Activated CD4-positive, alpha-beta T cell treated with anti-CD3 and anti-CD28 coated beads, Interleukin-2, amount 50 U/mL, for 48 hours (primary cell): ENCODE measurements at regions not wholly inside any gene's neighbourhood (a gene's known extent, or its start where the extent isn't known, plus 50 kb on each side); places are given as distances from the start of the nearest gene placed in this dataset.
"Not testable (repeated sequence)": the region's sequence is repeated elsewhere in the genome, so short reads cannot be mapped to it uniquely, and the experiment has no call there.

Source experiments
- DNase-seq, 2 experiments: peaks; one replicate each; pipeline ENCODE4 v3.0.0-alpha.2; 2020

DNA sequence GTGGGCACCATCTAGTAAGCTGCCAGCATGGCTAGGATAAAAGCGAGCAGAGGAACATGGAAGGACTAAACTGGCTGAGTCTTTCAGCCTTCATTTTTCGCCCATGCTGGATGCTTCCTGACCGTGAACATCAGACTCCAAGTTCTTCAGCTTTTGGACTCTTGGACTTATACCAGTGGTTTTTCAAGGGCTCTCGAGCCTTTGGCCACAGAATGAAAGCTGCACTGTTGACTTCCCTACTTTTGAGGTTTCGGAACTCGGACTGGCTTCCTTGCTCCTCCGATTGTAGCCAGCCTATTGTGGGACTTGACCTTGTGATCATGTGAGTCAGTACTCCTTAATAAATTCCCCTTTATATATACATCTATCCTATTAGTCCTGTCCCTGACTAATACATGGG lies 785.1 kb upstream of the SLITRK6 start:
- DNase-seq: no peak

DNA sequence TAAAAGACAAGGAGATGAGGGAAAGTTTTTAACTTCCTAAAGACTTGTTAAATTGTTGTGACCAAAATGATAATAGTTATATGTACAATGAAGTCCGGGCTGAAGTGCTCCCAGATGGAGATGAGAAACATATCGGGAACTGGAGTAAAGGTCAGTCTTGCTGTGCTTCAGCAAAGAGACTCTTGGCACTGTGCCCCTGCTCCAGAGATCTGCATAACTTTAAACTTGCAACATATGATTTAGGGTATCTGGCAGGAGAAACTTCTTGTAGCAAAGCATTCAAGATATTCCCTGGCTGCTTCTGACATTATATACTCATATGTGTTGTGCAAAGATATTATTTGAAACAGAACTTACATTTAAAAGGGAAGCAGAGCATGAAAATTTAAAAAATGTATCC lies 786.6 kb upstream of the SLITRK6 start:
- DNase-seq: no peak

DNA sequence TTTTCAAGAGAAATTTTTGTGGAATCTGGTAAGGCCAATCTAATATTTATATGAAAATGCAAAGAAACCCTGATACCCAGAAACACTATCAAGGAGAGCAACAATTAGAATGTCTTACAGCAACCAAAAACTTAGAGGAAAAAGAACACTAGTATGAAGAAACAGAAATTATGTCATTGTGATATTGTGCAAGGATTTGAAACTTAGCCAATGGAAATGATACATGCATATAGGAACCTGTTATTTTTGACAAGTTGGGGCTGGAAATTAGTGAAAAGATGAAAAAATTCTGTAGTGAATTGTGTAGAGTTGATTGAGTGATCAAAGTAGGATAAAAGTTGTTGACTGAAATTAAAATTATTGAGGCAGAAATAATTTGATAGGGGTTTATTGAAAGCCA lies 792.6 kb upstream of the SLITRK6 start:
- DNase-seq: no peak

DNA sequence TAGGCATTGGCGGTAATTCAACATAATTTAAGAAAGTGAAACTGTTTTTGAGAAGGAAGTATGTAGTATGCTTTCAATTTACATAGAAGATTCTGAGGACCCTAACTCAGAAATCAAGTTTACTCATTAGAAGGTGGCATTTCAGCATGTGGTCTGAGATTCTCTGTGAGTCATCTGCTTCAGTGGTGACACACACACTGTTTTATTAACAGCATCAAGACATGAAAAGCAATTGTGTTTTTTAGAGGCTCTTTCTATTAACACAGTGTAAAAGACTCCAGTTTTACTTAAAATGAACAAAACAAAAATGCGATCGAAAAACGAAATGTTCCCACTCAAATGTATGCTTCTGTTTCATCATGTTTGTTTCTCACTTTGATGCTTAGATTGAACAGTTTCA lies 802.1 kb upstream of the SLITRK6 start:
- no peak for DNase-seq

DNA sequence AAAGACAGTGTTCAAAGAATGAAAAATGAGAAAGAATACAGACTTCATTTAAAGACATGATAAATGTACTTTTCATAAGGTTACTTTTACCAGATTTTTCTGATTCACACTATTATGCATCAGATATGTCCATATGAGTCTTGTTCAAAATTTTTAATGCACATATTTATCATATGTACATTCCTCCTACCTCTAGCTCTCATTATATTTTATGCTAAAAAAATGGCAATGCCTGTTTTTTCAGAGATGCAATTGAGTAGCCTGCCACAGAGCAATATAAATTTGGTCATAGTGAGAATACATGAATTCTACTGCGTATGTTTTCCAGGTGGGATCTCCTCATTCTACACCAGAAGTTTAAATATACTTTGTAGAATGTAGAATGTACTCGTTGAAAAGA lies 807.0 kb upstream of the SLITRK6 start:
- DNase-seq: no peak

DNA sequence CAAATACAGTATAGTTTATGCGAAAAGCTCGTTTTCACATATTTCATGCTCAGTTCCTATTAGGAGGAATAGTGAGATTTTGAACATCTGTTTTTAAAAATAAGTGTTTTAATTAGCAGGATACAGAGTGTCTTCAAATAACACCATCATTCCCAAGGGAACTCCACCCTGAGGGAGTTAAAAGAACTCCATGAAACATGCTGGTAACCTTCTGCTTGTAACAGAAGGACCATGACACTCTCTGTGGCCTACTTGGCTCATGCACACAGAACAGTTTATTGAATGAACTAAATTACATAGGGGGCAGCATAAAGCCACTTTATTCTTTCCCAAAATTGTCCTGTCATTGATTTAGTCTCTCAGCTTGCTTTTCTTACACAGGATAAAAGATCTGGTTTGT lies 809.5 kb upstream of the SLITRK6 start:
- DNase-seq: no peak

DNA sequence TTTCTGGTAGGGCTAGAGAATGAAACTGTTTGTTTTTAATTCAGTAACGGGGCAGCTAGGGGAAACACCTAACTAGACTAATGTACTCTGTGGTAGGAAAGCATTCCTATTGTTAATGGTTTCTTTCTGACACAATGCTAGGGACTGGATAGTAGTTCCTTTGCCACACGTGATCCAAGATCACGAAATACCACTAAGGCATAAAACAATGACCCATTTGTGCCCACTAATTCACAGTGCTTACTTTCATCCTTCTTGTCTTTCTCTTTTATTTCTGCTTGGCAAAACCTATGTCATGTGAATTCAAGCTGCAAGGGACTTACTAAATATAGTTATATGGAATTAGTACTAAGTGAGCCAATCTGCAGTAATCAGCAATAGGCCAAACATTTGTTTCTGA lies 834.1 kb upstream of the SLITRK6 start:
- no peak for DNase-seq

DNA sequence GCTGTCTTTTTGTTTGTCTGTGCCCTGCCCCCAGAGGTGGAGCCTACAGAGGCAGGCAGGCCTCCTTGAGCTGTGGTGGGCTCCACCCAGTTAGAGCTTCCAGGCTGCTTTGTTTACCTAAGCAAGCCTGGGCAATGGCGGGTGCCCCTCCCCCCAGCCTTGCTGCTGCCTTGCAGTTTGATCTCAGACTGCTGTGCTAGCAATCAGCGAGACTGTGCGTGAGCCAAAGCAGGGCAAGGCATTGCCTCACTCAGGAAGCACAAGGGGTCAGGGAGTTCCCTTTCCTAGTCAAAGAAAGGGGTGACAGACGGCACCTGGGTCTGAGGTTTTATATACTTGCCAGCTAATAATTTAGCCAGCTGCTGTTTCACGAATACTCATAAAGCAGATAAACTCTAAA lies 852.0 kb upstream of the SLITRK6 start:
- not testable (repeated sequence) for DNase-seq

DNA sequence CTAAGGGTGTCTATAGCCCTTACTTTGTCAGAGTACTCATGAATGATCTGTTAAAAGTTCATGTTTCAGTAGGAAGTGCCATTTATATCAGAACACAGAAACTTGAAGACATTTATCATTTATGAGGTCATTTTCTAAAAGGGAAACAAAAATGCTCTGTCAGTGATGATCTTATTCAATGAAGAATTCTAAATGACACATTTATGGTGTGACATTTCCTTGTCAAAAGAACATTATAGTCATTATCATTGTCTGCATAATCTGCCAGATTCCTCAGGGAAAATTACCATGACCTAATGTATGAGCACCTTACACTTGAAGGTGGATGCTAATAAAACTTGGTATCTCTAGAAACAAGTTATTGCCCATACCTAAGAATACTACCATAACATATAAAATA lies 853.8 kb upstream of the SLITRK6 start:
- DNase-seq: no peak

DNA sequence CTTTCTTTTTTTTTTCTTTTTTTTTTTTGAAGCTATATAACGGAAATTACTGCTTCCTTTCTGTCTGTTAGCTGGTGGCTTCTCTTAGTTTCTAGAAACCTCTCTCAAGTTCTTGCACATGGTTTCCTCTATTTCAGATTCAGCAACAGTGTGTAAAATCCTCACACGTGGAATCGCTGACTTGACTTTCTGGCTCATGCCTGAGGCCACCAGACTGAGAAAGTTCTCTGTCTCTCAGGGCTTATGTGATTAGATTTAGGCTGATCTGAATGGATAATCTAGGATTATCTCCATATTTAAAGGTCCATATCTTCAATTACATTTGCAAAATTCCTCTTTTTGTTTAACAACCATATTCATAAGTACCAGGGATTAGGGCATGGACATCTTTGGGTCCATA lies 856.3 kb upstream of the SLITRK6 start:
- no peak for DNase-seq

DNA sequence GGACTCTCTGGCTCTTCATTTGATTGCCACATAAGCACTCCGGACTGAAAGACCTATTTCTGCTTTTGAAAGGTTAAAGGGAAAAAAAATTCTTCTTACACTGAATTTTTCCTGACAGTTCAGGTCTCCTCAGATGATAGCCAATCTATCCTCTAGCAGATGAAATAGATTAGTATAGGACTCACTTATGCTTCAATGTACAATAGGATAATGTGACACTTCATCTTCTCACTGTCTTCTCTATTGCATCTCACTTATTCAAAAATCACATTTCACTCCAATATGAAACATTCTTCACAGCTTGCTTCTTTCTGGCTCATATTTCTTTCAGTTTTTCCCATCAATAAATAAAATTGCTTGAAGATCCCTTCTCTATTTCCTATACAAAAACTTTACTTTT lies 860.9 kb upstream of the SLITRK6 start:
- no peak for DNase-seq

DNA sequence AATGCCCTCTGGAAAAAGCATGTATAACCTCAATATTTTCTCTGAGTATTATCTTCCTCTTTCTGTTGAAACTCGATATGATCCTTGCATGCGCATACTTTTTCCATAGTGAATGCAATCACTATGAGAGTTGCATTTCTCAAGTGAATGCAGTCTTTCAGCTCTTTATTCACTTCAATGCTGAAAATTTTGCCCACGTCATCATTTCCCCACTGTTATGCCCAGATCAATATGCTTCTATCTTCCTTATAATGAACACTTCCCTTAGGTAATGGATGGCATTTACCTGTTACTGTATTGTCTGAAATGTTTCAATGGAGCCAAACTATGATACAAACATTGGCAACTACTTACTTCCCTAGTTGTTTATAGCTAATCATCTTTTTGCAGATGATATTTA lies 866.6 kb upstream of the SLITRK6 start:
- DNase-seq: no peak

DNA sequence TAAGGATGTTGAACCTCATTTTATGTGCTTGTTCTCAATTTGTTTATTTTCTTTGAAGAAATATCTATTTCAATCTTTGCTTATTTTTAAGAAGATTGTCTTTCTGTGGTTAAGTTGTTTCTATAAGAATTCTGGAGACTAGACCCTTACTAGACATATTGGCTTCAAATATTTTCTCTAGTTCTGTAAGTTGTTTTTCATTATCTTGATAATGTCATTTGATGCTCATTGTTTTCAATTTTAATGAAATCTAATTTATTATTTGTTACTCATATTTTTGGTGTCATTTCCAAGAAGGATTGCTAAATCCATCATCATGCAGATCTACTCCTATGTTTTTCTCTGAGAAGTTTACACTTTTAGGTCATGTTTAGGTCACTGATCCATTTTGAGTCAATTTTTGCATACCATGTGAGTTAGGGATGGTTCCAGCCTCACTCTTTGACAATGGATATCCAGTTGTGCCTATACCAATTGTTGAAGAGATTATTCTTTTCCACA lies 874.8 kb upstream of the SLITRK6 start:
- DNase-seq: no peak

DNA sequence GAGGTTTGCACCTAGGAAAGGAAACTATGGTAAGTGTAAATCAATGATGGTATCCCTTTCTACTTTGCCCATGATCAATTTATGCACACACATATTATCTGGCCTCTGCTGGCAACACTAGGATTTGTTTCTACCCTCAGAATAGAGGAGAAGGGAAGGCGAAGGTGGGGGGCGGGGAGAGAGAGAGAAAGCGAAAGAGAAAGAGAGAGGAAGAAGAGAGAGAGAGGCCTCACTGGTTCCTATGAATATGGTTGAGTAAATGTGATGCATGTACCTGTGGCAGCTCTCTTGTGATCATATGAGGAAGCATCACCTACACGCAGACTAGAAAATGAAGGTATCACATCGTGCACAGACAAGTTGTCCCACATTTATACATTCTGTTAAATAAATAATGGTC lies 882.0 kb upstream of the SLITRK6 start:
- DNase-seq: no peak

DNA sequence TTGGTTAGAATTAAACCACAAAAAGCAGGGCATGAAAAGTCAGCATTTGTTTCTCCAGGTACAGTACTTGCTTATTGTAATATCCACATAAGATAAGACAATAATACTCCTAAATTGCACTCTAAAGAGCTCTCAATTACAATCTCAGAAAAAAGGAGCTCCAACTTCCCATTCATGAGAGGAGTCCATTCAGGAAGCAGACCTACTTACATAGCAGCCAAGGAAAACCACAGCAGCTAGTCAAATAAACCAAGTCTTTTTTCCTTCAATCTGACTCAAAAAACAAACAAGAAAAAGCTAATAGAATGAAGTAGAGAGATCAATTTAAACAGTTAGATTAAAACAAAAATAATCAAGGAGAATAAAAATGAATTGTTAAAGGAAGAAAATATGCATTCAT lies 885.2 kb upstream of the SLITRK6 start:
- DNase-seq: no peak

DNA sequence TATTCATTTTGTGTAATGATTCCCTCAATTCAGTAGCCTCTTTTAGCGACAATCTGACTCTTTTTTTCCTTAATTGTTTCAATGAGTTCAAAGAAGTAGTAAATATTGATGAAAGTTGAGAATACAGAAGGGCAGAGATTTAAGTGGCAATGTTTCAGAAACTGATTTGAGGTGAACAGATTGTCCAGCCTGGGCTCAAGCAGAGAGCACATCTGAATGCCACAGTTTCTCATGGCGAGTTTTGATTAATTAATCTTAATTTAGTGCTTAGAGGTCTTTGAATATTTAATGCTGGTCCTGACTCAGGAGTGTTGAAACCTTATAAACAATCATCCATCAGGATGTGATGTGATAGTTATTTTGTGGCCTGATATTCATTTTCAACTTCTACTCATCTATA lies 890.7 kb upstream of the SLITRK6 start:
- no peak for DNase-seq

DNA sequence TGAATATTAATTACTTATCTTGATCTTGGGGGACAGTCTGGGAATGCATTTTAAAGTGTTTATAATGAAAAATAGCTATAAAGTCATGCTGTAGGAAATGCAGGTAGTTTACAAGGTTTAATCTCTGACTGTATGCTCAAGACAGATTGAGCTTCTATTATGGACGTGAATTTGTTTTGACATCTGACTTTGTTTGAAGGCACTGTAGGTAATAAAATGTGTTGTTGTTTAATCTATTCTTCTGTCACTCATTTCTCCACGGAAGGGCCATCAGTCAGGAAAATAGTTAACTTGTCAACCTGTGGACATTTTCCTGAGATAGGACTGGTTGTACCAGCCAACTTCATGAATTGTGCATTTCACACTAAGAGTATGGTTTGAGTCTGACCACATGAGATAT lies 893.1 kb upstream of the SLITRK6 start:
- DNase-seq: no peak

DNA sequence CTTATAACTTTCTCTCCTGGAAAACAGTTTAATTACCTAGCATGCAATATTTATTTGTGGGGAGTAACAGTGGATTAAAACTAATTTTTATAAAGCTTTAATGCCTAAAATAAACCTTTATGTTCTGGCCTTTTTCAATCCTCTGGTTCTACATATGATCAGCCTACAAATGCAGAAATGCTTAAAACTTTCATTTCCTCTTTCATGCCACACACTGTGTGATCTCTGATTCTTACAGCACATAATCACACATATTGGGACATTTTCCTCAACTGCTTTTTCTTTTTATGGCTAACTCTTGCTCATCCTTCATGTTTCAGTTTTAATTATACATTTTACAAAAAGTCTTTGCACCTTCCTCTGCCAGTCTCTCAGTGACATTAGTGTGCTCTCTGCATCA lies 910.8 kb upstream of the SLITRK6 start:
- DNase-seq: no peak

DNA sequence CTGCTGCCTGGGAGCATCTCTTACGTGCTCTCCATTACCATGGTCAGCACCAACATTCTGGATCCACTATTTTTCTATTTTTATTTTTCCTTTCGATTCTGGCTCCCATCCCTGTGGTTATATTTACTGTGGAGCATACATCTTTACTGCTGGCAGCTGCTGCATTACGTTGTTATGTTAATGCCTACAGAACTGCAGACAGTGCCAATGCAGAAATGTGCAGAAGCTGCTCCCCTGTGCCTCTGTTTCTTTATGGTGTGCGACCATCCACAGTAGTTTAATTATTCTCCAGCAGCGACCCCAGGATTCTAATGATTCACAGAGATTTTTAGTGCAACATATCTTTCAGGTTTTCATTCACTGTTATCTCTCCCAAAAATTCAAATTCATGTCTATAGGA lies 911.7 kb upstream of the SLITRK6 start:
- DNase-seq: no peak

DNA sequence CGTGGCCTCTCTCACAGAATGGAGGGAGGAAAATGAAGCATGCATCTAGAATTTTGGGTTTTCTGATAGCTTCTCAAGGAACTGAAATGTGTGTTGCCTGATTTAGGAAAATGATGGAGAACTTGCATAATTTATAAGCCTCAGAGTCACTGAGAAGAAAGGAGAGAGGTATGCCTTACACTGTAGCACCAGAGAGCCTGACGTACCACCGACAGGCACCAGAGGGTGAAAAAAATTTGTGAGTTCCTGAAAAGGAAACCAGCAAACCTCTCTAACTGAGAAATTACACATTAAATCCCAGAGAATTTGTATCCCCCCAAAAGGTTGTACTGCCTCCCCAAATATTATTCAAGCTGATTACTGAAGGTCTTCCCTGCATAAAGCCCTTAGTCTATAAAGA lies 915.3 kb upstream of the SLITRK6 start:
- no peak for DNase-seq

DNA sequence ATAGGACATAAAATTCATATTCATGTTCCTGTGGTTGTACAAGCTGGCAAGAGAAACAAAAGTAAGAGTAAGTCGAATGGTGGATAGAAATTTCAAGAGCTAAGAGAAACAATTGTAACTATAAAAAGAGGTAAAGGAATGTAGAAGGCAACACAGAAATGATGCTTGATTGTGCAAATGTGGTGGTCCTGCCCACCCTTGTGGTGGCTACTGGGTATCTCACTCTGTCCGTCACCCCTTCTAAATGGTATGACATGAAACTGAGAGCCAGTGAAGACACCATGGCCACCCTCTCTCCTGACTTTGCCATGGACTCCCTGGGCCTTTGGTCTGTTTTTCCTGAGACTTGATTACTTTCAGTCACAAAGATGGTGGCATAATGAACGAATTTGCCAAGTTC lies 925.9 kb upstream of the SLITRK6 start:
- DNase-seq: no peak

DNA sequence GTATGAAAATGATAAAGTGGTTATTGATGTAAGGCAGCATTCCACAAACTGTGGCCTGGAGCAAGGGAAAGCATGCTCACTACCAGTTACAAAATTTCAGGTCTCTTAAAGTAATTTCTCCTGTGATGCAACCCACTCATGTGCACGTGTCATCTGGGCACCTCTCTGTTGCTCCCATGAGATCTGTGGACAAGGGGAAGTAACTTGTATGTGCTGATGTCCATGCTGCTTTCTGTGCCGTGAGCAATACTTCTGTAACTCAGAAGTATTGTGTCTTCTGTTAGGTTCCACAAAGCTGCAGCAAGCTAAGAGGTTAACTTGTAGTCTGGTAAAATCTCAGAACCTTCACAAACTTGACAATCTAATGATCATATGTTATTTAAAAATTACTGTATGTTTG lies 930.0 kb upstream of the SLITRK6 start:
- no peak for DNase-seq

DNA sequence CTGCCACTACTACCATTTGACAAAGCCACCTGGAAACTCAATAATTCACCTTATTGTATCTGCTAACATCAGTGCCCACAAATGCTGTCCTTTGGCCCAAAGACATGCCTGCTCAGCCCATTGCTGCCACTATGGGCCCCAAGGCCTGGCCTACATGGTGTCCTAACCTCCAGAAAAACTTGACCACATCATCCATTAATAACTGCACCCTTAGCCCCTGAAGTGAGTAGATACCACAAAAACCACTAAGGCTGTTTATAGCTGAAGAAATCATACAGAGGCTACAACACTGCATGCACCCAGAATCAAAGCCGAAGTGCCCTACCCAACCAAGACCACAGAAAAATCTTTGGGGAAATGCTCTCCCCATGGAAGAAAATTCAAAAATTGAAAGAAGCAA lies 932.8 kb upstream of the SLITRK6 start:
- DNase-seq: no peak

DNA sequence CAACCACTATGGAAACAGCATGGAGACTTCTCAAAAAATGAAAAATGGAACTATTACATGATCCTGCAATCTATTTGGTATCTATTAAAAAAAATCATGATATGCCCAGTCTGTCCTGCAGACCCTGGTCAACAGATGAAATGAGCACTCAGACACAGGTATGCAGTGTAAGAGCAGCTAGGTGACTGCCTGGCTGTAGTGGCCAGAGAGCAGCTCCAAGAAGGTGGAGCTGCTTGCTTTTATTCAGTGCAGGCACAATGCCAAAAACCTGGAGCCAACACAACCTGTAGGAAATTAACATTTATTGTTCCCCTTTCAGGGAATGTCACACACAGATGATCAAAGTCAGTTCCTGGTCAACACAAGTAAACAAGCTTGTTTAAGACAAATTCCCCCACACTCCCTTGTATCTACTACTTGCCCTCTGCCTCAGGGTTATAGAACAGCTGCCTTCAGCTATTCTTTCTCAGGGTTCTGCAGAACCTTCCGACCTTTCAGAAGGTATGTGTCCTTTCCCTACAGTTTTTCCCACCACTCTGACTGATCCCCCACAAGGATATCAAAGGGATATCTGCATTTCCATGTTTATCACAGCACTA lies 933.7 kb upstream of the SLITRK5 start:
- DNase-seq: no peak

DNA sequence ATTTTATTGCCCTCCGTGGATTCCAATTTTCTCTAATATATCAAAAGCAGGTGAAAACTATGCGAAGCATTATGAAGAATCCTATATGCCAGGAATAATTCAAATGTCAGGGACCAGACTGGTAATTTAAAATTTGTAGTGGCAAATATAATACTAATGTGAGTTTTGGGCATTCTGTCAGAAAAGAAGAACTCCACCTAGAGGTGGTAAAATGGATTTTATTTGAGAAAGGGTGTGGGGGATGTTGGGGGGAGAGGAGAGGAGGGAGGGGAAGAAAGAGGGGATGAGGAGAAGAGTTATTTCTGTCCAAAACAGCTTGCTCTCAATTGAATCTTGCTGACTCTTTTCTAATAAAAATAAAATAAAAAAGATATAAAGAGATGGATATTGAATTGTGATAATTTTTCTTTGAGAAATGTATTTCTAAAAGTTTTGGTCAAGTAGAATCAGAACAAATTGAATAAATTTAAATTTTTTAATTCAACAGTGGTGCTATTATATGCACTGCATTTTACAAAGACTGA lies 929.3 kb upstream of the SLITRK5 start:
- no peak for DNase-seq
